ENCODE measurements at regions not wholly inside any gene's neighbourhood (a gene's known extent, or its start where the extent isn't known, plus 50 kb on each side); places are given as distances from the start of the nearest gene placed in this dataset.
A peak's percentile ranks its signal among the peaks of the same experiment; 100 is the strongest.

- DNase-seq (ENCODE audit: extremely low read depth, low read depth), result no peak
These were observed 53.7 kb upstream of the TRAK1 start for GRCh38 chr3:42037318-42037945.

DNA sequence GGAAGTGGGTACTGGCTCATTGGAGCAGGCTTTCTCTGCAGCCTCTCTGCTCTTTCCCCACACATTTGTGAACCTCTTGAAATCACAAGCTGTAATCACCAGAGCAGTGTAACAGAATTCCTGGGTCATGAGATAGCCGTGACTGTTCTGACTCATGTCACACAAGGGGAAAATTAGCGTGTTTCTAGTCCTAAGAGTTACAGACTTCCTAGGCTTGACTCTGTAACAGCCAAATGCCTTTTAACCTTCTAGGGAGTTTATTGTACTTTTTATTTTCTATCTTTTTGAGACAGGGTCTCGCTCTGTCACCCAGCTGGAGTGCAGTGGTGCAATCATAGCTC is 54.7 kb upstream of the TRAK1 start:
- peak; percentile 59 for DNase-seq (ENCODE audit: extremely low read depth, low read depth)

GRCh38 chr3:42035816-42036482 is 55.2 kb upstream of the TRAK1 start:
- DNase-seq (ENCODE audit: extremely low read depth, low read depth), result no peak

DNA sequence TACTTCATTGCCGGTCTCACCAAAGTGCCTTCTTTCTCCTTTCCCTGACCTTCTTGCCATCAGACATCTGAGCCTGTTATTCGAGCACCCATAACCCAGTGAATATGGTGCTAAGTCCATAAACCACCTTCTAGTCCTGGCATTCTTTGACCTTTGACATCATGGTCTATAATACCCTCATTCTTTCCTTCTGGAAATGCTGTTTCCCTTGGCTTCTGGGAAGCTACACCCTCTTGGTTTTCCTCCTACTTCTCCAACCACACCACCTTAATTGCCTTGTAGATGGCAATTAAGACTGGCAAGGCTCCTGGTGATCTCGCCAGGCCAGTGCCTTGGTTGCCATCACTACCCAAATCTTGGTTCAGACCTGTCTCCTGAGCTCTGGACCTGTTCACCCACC is 56.1 kb upstream of the TRAK1 start:
- no peak for DNase-seq (ENCODE audit: extremely low read depth, low read depth)

DNA sequence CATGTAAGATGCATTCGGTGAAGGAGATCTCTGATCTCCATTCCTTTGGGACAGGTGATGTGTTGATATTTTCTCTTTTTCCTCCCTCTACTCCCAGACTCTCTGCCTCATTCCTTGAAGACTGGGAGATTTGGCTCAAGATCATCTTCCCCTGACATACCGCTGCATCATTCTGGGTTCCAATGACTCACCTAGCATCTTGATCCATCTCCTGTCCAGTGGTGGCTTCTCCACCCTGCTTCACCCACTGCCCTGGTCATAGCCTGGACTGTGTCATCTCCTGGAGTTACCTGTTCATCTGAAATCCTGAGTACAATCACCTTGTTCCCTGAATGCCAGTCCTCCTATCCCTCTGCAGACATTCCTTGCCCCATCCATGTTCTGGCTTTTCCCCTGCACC is 57.4 kb upstream of the TRAK1 start:
- DNase-seq (ENCODE audit: extremely low read depth, low read depth), result no peak

DNA sequence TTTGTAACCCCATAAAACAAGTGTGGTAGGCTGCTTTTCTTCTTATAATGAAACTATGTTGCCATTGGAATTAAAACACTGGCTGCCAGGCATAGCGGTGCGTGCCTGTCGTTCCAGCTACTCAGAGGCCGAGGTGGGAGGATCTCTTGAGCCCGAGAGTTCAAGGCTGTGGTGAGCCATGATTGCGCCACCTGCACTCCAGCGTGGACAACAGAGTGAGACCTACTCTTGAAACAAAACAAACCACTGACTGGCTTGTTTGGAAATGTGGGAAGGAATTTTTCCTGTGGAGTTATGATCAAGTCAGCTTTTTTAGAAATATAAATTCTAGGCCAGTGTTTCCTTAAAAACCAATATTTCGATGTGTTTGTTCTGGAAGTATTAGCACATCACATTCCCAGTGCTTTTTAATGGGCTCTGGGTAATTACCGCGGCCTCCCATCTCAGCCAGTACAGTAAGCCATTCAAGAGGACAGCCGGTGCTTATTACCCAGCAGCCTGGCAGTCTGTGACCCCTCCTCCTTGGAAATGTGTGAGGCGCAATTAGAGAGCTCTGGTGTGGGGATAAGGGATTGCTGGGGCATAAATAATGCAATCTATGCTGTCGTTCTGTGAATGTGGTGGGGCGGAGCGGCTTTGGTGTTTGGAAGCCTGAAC is 58.3 kb upstream of the TRAK1 start:
- no peak for DNase-seq (ENCODE audit: extremely low read depth, low read depth)

- DNase-seq (ENCODE audit: extremely low read depth, low read depth), result no peak
These were observed 59.2 kb upstream of the TRAK1 start for GRCh38 chr3:42031808-42032480.

- no peak for DNase-seq (ENCODE audit: extremely low read depth, low read depth)
These were observed 62.7 kb upstream of the TRAK1 start for GRCh38 chr3:42028474-42028873.

DNA sequence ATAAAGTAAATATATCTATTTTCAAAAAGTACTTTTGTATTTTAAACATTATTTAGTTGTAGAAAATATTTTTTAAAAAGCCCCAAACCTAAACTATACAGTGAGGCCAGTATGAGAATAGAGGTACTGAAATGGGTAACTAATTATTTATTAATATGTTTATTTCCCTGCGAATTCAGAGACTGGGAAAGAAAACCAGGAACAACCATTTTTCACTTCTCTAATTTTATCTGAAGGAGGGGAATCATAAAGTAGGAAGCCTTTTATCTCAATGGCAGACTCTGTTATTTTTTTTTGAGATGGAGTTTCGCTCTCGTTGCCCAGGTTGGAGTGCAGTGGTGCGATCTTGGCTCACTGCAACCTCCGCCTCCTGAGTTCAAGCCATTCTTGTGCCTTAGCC is 63.6 kb upstream of the TRAK1 start:
- no peak for DNase-seq (ENCODE audit: extremely low read depth, low read depth)

DNA sequence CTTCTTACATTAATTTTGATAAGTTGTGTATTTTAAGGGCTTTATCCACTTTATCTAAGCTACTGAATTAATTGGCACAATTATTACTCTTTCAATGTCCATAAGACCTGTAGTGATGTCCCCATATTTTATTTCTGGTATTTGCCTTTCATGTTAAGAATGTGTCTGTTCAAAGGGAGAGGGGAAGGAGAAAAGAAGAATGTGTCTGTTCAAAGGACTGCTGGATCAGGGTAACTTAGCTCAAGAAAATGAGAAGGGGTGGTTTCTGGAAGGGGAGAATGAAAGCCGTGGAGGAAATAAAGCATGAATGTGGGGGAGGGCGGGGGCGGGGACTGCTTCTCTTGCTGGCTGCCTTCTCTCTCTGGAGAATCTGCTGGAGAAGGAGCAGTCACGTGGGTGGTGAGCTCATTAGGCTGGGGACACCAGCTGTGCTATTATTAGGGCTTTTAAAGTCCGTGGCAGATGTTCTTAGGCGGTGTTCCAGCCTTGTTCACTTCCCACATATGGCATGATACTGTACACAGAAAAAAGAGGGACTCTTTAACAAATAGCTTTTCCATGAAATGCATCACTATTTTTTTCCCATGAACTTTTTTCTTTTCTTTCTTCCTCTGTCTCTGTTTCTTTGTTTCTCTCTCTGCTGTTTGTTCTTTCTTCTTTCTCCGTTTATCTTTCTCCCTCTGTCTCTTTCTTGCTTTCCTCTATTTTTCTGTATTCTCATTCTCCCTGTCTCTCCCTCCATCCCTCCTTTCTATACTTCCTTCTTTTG is 63.7 kb upstream of the ULK4 start:
- DNase-seq (ENCODE audit: extremely low read depth, low read depth), result peak; percentile 20

DNA sequence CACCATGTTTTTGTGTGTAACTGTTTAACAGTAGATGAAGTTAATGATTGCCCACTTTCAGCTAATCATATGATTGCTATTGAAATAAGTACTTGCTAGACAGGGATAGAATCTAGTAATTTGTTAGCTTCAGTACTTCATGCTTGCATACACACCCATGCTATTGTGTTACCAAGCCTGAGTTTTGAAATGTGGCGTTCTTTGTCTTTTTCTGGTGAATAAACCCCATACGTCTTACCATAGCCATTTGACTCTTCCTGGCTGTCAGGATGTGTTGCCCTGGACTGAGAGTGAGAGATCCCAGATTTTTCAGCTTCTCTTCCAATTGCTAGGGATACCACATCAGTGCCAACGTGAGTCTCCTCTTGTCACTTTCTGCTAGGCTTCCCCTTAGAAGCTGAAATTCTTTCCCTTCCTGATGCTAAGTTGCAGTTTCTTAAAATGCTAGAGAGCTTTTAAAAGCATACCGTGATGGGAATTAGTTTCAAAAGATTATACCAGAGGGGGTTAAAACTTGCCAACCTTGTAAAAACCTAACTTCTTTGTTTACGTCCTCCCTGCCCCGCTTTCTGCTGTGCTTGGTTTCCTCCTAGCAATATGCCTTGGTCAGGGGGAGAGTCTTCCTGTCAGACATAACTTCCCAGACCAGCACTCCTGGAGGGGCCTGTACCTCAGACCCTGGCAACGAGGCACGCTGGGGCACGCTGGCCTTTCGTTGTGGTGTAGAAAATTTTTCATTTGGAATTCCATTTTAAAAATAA is 62.9 kb upstream of the ULK4 start:
- no peak for DNase-seq (ENCODE audit: extremely low read depth, low read depth)

- DNase-seq (ENCODE audit: extremely low read depth, low read depth), result no peak
These were observed 61.5 kb upstream of the ULK4 start for GRCh38 chr3:42023380-42023779.

DNA sequence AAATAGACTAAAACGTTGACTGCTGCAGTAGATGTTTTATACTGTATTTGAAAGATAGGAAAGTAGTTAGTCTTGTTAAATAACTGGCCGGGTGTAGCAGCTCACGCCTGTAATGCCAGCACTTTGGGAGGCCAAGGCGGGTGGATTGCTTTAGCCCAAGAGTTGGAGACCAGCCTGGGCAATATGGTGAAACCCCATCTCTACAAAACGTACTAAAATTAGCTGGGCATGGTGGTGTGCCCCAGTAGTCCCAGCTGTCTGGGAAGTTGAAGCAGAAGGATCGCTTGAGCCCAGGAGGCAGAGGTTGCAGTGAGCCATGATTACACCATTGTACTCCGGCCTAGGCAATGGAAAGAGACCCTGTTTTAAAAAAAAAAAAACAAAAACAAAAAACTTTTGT is 60.5 kb upstream of the ULK4 start:
- no peak for DNase-seq (ENCODE audit: extremely low read depth, low read depth)

GRCh38 chr3:42020684-42021307 is 58.9 kb upstream of the ULK4 start:
- DNase-seq (ENCODE audit: extremely low read depth, low read depth), result no peak

- DNase-seq (ENCODE audit: extremely low read depth, low read depth), result no peak
These were observed 58.0 kb upstream of the ULK4 start for GRCh38 chr3:42019953-42020260.

GRCh38 chr3:42019144-42019952 is 57.4 kb upstream of the ULK4 start:
- DNase-seq (ENCODE audit: extremely low read depth, low read depth), result no peak

GRCh38 chr3:42014921-42015533 is 53.1 kb upstream of the ULK4 start:
- no peak for DNase-seq (ENCODE audit: extremely low read depth, low read depth)

- no peak for DNase-seq (ENCODE audit: extremely low read depth, low read depth)
These were observed 52.6 kb upstream of the ULK4 start for GRCh38 chr3:42014458-42014920.
